Testis (tissue), 2 donors: ENCODE measurements at regions not wholly inside any gene's neighbourhood (a gene's known extent, or its start where the extent isn't known, plus 50 kb on each side); places are given as distances from the start of the nearest gene placed in this dataset.

ENCODE experiments used
- DNase-seq: peaks from one replicate; pipeline ENCODE4 v3.0.0-alpha.2; 2019
- H3K27ac ChIP-seq, 2 donors: fragments of 200-600 bp; sonication (generic); one replicate each; pipeline ENCODE4 v1.5.1; 2019
- H3K27me3 ChIP-seq: fragments of 200-600 bp; sonication (generic); one replicate; pipeline ENCODE4 v1.5.1; 2019
- H3K36me3 ChIP-seq: fragments of 200-600 bp; sonication (generic); one replicate; pipeline ENCODE4 v1.5.1; 2017; ENCODE audit warnings: low read depth; ENCODE audit errors: missing control alignments
- H3K4me1 ChIP-seq: fragments of 200-600 bp; sonication (generic); one replicate; pipeline ENCODE4 v1.5.1; 2019
- H3K4me3 ChIP-seq, 2 donors: fragments of 200-600 bp; sonication (generic); one replicate each; pipeline ENCODE4 v1.5.1; 2017 to 2019
- H3K9me3 ChIP-seq: fragments of 200-600 bp; sonication (generic); one replicate; pipeline ENCODE4 v1.5.1; 2017
- CTCF ChIP-seq, 3 experiments: fragments of 450-650 bp in 2 of 3; fragments of 200-600 bp in 1 of 3; sonication (generic) in 1 of 3; IDR thresholded peaks; one replicate each; pipeline ENCODE4 v1.5.1; 2016 to 2019; ENCODE audit warnings: antibody characterized with exemption in 3 of 3, mild to moderate bottlenecking in 2 of 3, moderate library complexity in 1 of 3
- POLR2A ChIP-seq: fragments of 450-650 bp; IDR thresholded peaks from one replicate; pipeline ENCODE4 v1.6.1; 2017; ENCODE audit warnings: antibody characterized with exemption, mild to moderate bottlenecking, moderate library complexity
- WGBS, 2 donors: methylation state at CpG; one replicate each; pipeline ENCODE4 v1.1.5; 2018; 5-methylcytosine and 5-hydroxymethylcytosine counted together
- intact Hi-C: fragments of 100-400 bp; cut with DNase I; formaldehyde crosslinking; loops from one replicate; pipeline ENCODE4 v1.15.1; 2023; ENCODE audit warnings: low total_unique reads

GRCh38 chr12:92434607-92435025 lies 268.2 kb upstream of the PLEKHG7 start:
- TF ChIP-seq CTCF (IDR thresholded peaks at IDR 0.05) = no peak
- no peak for TF ChIP-seq POLR2A
- Histone ChIP-seq H3K4me1 (no peaks in the 10 kb centered on the region), H3K9me3 (no peaks in the 10 kb centered on the region), H3K4me3 (no peak overlapping the region), H3K27me3 (no peaks in the 10 kb centered on the region), H3K36me3 (no peaks in the 10 kb centered on the region), H3K27ac (no peak overlapping the region)
- intact Hi-C loops = no loop called here
- WGBS, 2 donors = 82 to 89% methylated on average over 1 of the region's 1 CpG
- DNase-seq = no peak

- DNase-seq = no peak
- intact Hi-C loops = no loop called here
- no peaks in the 10 kb centered on the region for H3K36me3 ChIP-seq
- no peak overlapping the region for H3K4me3 ChIP-seq
- WGBS, 2 donors = 85 to 92% methylated on average over 4 of the region's 4 CpGs
- H3K27ac ChIP-seq = no peak overlapping the region
- no peaks in the 10 kb centered on the region for H3K4me1 ChIP-seq
- no peaks in the 10 kb centered on the region for H3K27me3 ChIP-seq
- H3K9me3 ChIP-seq = no peaks in the 10 kb centered on the region
- TF ChIP-seq POLR2A (no peak), CTCF (IDR thresholded peaks at IDR 0.05) (no peak)
Observed at GRCh38 chr12:92432724-92433441, 269.9 kb upstream of the PLEKHG7 start.

DNA sequence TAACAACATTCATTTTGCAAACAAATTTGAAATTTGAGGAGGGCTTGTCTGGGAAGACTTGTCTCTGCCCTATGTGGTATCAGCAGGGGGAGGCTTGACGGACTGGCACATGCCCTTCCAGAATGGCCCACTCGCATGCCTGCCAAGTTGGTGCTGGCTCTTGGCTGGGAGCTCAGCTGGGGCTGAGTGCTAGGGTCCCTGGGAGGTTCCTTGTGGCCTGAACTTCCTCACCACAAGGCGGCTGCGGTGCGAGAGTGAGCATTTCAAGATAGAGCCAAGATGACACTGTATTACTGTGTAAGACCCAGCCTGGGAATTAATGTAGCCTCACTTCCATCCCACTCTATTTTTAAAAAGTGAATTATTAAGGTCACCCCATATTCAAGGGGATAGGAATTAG lies 271.6 kb upstream of the PLEKHG7 start:
- WGBS, 2 donors = 83 to 96% methylated on average over 5 of the region's 5 CpGs
- H3K4me1 ChIP-seq = no peaks in the 10 kb centered on the region
- no peak for DNase-seq
- H3K27me3 ChIP-seq = no peaks in the 10 kb centered on the region
- H3K4me3 ChIP-seq = no peak overlapping the region
- intact Hi-C loops = no loop called here
- H3K27ac ChIP-seq = no peak overlapping the region
- TF ChIP-seq CTCF (IDR thresholded peaks at IDR 0.05) (no peak), POLR2A (no peak)
- H3K36me3 ChIP-seq = no peaks in the 10 kb centered on the region
- H3K9me3 ChIP-seq = no peaks in the 10 kb centered on the region

- TF ChIP-seq CTCF (IDR thresholded peaks at IDR 0.05) = no peak
- Histone ChIP-seq H3K9me3 (no peaks in the 10 kb centered on the region), H3K27ac (no peak overlapping the region), H3K4me1 (no peaks in the 10 kb centered on the region), H3K36me3 (no peaks in the 10 kb centered on the region), H3K27me3 (no peaks in the 10 kb centered on the region), H3K4me3 (no peak overlapping the region)
- no peak for DNase-seq
- intact Hi-C loops = no loop called here
Observed at GRCh38 chr12:92426332-92426731, 276.5 kb upstream of the PLEKHG7 start.

- Histone ChIP-seq H3K9me3 (no peaks in the 10 kb centered on the region), H3K27ac (no peak overlapping the region), H3K4me3 (no peak overlapping the region), H3K36me3 (no peaks in the 10 kb centered on the region), H3K27me3 (no peaks in the 10 kb centered on the region), H3K4me1 (no peaks in the 10 kb centered on the region)
- no peak for DNase-seq
- intact Hi-C loops = no loop called here
- WGBS, 2 donors = 89 to 95% methylated on average over 1 of the region's 1 CpG
- no peak for TF ChIP-seq CTCF (IDR thresholded peaks at IDR 0.05)
- TF ChIP-seq POLR2A = no peak
Observed at GRCh38 chr12:92425165-92425564, 277.6 kb upstream of the PLEKHG7 start.
